HG03432 (cell line): ENCODE measurements at regions not wholly inside any gene's neighbourhood (a gene's known extent, or its start where the extent isn't known, plus 50 kb on each side); places are given as distances from the start of the nearest gene placed in this dataset.
"Not testable (repeated sequence)": the region's sequence is repeated elsewhere in the genome, so short reads cannot be mapped to it uniquely, and the experiment has no call there.

Experiments used
- ATAC-seq: cut with Tn5 transposase; IDR thresholded peaks from one replicate; pipeline ENCODE4 v1.9.1; 2021; ENCODE audit warnings: mild to moderate bottlenecking, moderate library complexity; ENCODE audit not compliant: unreplicated experiment

DNA sequence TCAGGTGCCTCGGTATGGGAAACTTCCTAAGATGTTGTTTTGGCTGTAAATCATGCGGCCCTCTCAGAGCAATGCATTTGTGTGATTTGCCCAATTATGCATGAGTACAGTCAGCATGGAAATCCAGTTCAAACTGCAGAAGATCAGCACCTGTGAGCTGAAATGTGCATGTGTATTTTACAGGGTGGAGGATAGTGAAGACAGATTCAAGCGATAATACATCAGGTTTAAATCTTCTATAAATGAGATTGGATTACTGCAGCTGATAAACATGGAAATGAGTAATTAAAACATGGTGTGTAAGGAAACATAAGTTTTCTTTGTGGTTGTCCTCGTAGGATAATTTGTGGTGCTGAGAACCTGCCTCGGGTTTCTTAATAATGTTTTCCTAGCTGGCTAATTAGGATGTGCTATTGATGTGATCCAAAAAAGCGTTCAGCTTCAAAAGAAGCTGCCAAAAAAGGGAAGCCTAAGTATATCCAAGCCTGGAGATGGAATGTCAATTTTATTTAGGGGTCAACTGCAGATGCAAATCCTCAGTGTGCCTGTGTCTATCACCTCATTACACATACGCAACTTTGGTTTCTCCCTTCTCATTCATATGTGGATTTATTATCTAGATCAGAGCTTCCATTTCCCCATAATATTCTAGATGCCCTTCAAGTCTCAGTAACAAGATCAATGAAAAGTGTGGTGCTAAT is 117.1 kb upstream of the CCDC28A start:
- no peak for ATAC-seq

DNA sequence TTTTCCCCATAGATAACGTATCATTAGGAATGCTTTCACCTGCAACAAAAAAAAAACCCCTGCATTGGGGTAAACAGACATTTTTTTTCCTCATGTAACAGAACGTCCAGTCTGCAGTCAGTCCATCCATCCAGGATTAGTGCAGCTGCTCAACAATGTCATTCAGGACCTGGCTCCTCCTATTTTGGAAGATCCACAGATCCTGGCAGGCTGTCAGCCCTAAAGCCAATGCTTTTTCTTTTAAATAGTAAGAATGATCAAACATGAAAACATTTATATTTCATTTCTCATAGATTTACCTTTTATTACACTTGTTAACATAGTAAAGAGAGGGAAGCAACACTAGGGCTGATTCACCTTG is 116.5 kb upstream of the CCDC28A start:
- ATAC-seq, result no peak

DNA sequence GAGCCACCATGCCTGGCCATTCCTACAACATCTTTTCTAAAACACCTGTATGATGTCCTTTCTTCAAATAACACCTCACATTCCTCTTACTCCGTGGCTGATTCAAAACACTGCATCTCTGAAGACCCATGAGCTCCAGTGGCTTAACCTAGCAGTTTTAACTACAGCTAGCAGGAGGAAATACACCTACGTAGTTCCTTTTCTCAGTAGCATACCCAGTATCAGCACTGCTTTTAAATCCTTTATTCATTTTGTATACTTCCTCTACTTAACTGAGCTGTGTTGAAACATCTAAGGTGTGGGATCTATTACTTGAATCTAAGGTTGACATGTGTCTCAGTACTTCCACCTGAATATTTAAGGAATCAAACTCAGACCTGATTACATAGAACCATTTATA is 113.6 kb upstream of the CCDC28A start:
- peak; percentile 70 for ATAC-seq

DNA sequence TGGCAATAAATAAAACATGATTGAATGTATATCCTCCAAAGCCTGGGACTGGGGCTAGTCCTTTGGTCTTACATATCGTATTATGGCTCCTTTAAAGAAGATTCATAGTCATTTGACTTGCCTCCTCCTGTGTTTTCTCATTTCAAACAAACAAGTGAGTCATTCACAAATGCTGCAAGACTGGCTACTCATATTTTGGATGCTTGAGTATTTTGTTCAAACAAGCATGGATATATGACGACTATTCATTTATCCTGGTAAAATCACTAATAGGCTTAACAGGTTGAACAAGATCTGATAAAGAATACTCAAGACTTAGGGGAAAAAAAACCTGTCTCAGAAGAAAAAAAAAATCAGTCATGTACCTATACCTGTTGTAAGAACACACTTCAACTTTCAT is 111.1 kb upstream of the CCDC28A start:
- ATAC-seq, result no peak

DNA sequence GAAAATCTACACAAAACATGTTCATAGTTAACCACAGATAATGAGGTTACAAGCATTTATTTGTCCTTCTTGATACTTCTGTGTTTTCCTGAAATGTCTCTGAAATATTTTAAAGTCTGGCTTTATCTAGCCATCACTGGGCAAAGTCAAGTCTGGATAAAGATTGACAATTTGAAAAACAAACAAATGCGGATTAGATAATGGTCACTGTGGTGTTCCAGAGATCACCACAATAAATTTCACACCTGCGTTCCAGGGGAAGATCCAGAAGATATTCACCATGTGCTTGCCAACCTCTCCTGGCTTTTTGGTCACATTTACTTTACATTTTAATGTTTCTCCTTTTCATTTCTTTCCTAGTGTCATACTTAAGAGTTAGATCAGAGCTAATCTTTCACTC is 109.7 kb upstream of the CCDC28A start:
- no peak for ATAC-seq

DNA sequence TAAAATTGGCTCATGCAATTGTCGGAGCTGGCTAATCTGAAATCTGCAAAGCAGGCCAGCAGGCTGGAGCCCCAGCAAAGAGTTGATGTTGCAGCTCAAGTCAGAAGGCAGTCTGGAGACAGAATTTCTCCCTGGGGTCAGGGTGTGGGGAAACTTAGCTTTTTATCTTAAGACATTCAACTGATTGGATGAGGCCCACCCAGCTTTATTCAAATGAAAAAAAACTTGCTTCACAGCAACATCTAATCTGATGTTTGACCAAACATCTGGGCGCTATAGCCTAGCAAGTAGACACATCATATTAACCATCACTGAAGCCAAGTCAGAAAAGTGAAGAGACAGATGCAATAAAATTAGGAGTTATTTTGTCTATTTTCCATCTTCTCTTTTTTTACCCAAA is 108.8 kb upstream of the CCDC28A start:
- ATAC-seq, result no peak

DNA sequence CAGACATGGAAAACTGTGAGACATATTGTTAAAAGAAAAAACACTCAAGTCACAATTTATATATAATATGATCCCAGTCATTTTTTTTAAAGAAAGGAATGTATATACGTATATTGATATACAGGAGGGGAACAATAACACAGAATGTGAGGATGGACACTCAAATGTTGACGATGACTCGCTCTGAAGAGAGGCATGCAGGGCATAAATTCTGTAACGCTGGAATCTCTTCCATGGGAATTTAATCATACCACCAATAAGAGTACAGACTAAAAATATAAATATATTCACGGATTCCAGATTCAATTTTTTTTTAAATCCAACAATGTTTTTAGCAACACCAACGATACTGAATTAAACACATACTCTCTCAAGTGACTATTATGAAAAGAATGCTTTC is 106.9 kb upstream of the CCDC28A start:
- ATAC-seq, result no peak

DNA sequence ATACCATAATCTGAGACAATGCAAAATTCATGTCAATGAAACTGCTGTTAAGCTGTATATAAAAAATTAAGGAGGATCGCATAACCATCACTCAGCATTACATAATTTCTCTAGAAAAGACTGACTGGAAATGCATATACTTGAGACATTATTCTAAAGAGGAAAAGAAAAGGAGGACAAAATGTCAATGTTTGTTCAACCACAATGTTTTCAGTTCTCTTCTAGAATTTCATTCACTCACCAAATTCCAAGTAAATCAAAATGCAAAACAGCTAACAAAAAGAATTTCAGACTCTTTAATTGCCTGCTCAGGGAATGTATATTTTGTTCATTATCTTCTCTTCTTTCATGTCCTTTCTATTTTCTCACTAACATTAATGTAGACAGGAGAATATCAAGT is 106.2 kb upstream of the CCDC28A start:
- ATAC-seq, result no peak

DNA sequence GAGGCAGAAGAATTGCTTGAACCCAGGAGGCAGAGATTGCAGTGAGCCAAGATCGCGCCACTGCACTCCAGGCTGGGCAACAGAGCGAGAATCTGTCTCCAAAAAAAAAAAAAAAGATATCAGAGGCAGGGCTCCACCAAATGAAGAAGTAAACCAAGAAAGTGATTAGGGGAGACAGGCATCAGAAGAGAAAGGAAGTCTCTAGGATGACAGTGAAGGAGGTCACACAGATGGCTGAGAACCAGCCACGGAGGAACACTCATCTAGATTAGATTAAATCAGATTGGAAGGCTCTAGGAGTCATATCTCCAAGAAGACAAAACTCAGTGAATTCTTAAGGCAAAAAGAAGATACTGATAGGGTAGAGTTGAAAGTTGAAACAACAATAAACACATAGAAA is 102.2 kb upstream of the CCDC28A start:
- no peak for ATAC-seq

DNA sequence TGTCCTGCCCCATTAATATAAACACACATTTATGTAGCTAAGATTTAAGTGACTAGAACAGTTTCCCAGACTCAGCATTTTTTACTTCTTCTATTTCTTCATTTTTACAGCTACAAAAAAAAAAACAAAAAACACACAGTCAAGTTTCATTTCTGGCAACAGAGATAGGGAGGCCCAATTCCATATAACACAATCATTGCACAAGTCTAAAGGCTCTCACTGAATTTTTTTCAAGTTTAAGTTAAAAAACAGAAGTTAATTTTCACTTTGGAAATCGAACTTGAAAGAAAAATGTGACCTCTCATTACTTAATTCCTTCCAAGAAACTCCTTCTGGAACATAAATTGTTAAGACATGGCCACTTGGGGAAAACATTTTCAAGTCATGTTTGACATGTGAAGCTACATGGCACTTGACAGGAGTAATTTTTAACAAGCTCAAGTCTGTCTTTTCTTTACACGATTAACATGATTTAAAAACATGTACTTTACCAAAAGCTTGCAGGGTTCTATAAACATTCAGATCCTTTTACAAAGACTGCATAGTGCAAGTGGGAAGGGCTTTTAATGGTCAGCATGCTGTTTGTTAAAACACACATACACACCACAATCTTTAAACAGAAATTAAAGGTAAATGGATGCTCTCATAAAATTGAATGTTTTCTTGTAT is 100.1 kb upstream of the CCDC28A start:
- ATAC-seq, result no peak

DNA sequence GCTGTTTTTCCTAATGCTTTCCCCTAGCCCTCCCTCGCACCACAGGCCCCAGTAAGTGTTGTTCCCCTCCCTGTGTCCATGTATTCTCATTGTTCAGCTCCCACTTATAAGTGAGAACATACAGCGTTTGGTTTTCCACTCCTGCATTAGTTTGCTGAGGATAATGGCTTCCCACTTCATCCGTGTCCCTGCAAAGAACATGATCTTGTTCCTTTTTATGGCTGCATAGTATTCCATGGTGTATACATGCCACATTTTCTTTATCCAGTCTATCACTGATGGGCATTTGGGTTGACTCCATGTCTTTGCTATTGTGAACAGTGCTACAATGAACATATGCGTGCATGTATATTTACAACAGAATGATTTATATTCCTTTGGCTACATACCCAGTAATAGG is 99.1 kb upstream of the CCDC28A start:
- ATAC-seq, result not testable (repeated sequence)

DNA sequence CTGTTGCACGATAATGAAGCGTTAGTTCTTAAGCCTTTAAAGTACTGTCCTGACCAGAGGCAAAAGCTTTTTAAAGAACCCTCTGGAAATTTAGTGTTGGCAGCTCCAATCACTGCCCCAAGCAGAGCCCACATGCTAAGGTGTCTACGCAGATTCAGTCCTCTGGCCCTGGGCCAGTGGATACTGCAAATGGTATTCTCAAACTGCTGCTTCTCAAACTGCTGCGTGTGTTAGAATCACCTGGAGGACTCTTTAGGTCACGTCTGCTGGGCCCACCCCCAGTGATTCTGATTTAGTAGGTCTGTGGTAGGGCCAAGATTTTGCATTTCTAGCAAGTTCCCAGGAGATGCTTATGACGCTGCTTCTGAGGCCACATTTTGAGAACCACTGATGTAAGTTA is 96.0 kb upstream of the CCDC28A start:
- no peak for ATAC-seq

DNA sequence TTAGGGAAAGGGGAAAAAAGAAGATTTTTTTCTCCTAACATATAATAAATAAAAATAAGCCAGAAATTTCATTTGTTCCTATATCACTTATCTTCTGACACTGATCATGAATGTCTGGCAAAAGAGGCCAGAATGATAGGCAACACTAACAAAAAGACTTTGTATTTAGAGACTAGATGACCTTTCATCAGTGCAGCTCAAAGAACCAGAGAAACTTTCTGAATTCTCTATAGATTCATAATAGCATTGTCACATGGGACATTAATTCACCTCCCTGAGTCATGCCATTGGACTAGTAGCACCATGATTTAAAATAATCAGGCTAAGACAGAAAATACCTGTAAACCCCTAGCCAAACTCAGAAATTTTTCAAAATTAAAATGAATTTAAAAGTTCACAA is 95.4 kb upstream of the CCDC28A start:
- no peak for ATAC-seq

DNA sequence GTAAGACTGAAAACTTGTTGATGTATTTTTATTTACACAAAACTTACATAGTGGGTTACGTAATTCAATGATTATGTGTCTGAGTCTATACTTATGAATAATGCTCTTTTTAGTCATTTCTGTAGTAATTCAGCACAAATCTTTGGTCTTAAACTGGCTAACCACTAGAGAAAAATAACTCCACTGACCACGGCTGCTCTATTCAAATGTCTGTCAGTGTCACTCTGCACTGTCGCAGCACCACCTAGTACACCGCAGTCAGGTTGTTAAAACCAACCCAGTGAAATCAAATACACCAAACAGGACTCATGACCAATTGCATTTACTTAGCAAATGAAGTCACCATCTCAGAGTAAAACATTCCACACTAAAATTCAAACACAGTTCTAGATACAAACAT is 93.5 kb upstream of the CCDC28A start:
- no peak for ATAC-seq

DNA sequence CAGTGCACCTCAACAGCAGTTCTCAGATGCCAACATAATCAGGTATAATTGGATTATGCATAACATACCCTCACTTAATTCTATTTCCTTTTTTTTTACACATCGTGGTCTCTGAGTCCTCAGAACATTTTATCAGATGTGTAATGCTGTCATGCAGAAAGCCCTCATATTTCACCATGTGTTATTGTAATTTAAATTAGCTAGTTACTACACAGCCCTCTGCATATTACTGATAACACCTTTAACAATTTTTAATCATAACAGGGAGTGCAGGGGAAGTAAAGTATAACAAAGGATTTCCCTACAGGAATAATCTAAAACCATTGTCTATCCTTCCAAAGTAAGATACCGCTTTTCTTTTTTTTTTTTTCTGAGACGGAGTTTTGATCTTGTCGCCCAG is 91.9 kb upstream of the CCDC28A start:
- ATAC-seq, result no peak

DNA sequence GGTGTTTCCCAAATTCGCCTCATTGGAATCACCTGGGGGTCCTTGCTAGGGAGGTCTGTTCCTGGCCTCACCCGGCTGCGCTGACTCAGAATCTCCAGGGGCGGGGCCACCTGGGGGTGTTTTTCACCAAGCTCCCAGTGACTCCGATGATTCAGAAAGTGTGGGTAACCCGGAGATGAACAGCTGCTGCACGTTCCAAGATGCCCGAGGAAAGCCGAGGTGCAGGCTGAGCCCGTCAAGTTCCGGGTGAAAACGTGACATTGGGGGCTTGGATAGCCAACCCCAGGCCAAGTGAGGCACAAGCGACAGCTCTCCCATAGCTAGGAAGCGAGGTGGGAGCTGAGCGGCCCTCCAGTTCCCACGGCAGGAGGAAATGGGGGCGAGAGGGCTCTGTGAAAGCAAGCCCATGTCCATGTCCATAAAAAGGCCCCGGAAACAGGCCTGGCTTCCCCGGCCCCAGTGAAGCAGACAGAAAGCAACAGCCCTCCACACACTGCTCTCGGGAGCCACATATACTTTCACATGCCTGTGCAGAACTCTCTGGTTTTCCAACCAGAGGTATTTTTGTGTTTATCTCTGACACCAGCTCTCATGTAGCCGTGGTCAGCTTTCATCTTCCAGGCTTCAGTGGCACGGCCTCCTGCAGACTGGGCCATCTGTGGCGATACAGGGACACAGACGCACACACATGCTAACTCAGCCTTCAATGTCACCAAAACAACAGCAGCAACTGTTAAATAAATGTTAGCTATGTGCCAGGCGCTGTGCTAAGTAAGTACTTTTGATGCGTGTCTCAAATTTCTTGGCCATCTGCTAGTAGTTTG is 90.7 kb upstream of the CCDC28A start:
- no peak for ATAC-seq

DNA sequence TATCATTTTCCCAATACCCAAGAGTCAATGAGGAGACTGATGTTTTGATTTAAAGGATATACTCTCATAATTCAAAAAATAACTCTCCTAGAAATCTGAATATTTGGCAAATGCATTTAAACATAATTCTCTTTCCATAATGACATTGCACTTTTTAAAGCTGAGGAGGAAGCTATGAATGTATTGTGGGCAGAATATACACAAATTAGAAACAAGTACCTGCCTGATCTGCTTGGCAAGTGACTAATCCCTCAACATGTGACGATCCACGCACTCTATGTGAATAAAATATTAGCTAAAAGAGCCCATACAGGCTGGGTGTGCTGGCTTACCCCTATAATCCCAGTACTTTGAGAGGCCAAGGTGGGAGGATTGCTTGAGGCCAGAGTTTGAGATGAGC is 88.3 kb upstream of the CCDC28A start:
- ATAC-seq, result no peak

DNA sequence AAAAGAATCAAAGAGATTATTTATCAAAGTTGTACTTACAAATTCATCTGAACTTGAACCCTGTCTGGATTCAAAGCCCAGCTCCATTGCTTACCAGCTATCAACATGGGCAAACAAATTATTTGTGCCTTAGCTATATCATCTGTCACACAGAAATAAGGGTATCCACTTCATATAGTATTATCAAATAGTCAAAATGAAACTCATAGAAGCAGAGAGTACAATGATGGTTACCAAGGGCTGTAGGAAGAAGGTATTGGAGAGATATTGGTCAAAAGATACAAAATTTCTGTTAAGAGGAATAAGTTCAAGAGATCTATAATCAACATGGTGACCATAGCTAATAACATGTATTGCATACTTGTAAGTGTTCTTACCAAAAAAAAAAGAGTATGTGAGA is 87.8 kb upstream of the CCDC28A start:
- ATAC-seq, result no peak

DNA sequence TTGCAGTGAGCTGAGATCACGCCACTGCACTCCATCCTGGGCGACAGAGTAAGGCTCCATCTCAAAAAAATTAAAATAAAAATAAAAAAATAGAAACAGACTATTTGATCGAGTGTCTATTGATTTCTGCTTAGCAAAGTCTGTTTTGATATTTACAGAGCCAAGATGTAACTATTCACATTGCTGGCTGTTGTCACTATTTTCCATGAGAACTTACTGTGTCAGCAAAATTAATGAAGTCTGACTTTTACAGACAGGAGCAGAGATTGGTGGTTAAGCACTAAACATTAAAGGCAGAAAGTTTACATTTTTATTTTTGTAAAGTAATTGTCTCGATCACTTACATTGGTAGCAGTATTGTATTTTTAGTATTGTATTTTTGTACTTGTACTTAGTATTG is 85.0 kb upstream of the CCDC28A start:
- ATAC-seq, result no peak

DNA sequence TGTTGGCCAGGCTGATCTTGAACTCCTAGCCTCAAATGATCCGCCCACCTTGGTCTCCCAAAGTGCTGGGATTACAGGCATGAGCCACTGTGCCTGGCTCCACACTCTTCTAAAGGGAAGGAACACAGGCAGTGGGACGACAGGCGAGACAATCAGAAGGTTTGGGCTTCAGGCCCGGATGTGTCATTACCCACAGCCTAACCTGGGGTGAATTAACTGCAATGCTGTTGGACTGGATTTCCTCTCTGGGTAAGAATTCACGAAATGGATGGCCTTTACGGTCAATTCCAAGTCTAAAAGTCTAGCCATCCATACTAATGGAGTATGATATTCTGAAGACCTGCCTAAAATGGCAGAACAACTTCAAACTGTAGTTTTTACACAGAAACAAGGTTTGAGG is 83.7 kb upstream of the CCDC28A start:
- no peak for ATAC-seq

DNA sequence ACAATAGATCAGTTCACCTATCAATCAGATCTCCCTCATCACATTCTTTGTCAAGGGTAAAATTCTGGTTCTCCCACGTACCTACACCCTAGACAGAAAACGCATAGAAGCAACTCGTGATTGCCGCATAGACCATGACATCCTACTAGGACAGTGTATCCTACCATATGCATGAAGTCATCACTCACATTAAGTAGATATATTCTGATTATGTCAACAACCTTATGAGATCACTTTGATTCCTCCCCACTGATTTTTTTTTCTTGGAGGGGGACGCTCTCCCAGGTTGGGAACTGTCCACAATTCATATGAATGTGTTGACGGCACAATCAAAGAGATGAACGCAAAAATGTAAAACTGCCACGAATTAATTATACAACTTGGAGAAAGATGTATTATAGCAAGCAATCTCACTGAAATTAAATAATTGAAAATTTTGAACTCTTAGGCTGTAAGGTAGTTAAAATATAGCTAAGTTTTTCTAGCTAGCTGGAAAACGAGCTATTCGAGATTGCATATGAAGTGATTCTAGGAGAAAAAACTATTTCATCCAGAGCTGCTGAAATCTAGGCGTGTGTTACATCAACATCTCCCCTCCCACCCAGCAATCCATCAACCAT is 82.5 kb upstream of the CCDC28A start:
- ATAC-seq, result no peak

DNA sequence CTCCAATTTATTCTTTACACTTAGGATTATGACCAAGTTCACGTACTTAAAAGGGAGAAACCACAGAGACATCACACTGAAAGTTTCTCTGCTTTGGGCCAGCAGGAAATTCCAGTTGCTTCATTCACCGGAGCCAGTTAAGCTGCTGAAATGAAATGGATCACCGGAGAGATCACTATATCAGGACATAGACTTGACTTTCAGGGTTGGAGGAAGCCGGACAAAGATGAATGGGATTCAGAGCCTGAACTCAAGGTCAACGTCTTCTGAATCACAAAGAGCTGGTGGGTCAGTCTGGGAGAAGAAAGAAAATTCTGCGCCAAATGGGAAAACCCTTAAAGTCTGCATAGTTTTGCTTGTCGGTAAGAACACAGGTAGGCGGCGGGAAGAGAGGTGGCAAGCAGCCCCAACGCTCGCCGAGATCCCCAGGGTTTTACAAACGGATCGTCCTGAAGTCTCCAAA is 81.9 kb upstream of the CCDC28A start:
- ATAC-seq, result peak; percentile 3
